NCI-H1092 (cell line): ENCODE measurements at regions not wholly inside any gene's neighbourhood (a gene's known extent, or its start where the extent isn't known, plus 50 kb on each side); places are given as distances from the start of the nearest gene placed in this dataset.

Source experiments
- DNase-seq: peaks from one replicate; lab custom pipeline; 2025; lab: John Stamatoyannopoulos, UW

GRCh38 chr3:182067423-182067822 lies 355.7 kb downstream of the SOX2 start:
- no peak for DNase-seq

GRCh38 chr3:182078316-182078715 lies 366.6 kb downstream of the SOX2 start:
- DNase-seq = no peak

DNA sequence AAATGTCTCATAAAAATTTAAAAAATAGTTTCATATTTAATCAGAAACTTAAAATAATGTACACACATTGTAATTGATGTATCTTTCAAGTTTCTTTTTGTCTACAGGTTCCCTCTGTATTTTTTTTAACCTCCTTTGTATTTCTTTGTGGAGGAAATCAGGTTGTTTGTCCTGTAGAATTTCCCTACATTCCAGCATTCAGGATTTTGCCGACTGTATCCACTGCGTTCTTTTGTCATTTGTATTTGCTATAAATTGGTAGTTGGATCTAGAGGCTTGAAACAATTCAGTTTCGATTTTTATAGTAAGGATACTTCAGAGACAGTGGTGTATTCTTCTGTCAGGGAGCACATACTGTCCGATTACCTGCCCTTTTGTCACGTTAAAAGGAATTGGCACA lies 367.2 kb downstream of the SOX2 start:
- no peak for DNase-seq

GRCh38 chr3:182081096-182081495 lies 369.4 kb downstream of the SOX2 start:
- no peak for DNase-seq

- DNase-seq = no peak
These were observed 371.4 kb downstream of the SOX2 start for GRCh38 chr3:182083112-182083511.

- DNase-seq = peak; percentile 13
These were observed 381.0 kb downstream of the SOX2 start for GRCh38 chr3:182092662-182093262.

DNA sequence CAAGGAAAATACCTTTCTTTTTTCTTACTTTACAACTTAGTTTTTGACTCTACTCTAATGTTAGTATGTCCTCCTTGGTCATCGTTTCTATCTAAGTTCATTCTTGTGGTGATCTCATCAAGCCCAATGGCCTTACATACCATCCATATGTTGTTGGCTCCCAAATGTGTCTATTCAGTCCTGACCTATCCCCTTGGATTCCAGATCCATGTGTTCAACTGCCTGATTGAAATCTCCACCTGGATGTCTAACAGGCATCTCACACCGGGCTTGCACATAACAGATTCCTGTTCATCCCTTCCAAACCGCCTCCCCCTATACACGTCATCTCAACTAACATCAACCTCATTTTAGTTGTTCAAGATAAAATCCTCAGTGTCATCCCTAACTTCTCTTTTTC lies 382.6 kb downstream of the SOX2 start:
- no peak for DNase-seq

- DNase-seq = no peak
These were observed 393.2 kb downstream of the SOX2 start for GRCh38 chr3:182104881-182105280.

DNA sequence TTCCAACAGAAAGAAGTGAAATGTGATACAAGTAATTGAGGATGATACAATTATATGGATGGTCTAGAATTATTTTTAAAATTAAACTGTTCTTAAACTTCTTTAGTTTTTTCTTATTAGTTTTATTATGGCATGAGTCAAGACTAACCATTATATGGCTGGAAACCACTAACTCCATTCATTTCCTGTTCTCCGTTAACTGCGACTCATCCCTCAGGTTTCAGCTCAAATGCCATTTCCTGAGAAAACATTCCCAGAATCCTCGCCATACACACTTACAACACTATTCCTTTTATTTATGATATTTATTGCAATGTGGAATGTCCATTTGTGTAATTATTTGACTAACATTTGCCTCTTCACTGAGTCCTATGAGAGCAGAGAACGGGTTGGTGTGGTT lies 394.1 kb downstream of the SOX2 start:
- no peak for DNase-seq

DNA sequence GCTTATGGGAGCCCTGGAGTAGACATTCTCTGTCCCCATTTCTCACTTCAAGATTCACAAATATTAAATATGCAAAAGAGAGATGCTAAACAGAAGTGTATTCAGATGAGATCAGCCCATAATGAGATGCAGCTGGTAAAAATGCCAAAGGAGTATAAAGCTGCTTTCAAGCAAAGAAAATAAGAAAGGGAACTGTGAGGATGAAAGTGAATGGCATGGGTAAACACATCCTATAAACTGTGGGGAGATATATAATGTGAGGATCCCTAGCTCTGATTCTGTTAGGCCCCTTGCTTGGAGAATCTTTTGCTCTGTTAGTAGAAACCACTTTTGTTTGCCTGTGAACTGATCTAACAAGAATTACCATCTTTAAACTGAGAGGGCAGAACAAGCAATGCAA lies 396.6 kb downstream of the SOX2 start:
- no peak for DNase-seq

- no peak for DNase-seq
These were observed 400.2 kb downstream of the SOX2 start for GRCh38 chr3:182111967-182112366.

- no peak for DNase-seq
These were observed 403.7 kb downstream of the SOX2 start for GRCh38 chr3:182115328-182116015.

- no peak for DNase-seq
These were observed 404.7 kb downstream of the SOX2 start for GRCh38 chr3:182116386-182116785.

- DNase-seq = no peak
These were observed 405.4 kb downstream of the SOX2 start for GRCh38 chr3:182117131-182117530.

DNA sequence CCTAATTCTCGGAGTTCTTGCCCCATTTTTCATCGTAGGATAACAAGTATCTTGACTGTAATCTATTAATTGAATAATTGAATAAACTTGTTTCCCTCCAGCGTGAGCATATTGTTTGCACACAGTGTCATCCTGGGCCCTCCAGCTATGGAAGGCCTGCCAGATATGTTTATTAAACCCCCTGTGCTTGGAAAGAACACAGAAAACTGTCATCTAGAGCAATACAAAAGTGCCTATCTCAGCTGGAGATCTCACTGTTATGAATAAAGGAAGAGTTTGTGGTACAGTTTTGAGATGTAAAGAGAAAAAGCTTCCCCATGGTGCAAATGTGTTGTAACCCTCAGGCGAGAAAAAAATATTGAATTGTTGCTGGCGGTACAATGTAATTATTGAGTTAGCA lies 405.9 kb downstream of the SOX2 start:
- no peak for DNase-seq

DNA sequence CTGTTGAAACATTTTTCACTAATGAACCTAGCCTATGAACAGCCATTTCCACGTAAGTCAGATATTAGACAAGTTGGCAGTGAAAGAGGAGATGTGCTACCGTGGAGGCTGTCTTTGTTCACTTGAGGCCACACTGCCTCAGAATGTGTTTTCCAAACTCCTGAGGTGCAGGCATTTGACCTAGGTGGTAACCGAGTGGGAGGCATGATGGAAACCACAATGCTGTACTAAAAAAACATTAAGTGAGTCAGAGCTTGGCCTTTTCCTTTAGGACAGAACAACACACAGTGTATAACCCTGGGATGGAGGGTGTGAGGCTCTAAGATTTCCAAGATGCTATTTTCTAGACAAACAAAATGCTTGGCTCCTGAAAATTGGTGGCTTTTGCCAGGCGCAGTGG lies 406.3 kb downstream of the SOX2 start:
- DNase-seq = no peak

DNA sequence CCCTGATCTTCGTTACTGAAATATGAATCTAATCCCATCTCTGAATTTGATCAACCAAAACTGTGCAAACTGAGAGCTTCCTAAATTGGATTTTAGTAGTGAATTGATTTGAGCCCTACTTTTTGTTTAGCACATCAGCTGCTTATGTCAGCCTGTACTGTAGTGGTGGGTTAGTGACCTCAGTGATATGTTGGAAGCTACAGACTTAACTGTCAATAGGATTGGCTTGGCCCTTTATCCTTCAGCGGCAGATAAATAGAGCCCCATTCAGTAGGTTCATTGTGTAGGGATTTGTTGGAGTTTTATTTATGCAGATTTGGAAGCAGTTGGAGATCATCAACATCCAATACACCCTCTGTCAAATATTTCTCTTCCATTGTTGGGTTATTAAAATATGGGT lies 409.7 kb downstream of the SOX2 start:
- DNase-seq = no peak

GRCh38 chr3:182122779-182123178 lies 411.1 kb downstream of the SOX2 start:
- no peak for DNase-seq

- no peak for DNase-seq
These were observed 412.5 kb downstream of the SOX2 start for GRCh38 chr3:182124187-182124586.

DNA sequence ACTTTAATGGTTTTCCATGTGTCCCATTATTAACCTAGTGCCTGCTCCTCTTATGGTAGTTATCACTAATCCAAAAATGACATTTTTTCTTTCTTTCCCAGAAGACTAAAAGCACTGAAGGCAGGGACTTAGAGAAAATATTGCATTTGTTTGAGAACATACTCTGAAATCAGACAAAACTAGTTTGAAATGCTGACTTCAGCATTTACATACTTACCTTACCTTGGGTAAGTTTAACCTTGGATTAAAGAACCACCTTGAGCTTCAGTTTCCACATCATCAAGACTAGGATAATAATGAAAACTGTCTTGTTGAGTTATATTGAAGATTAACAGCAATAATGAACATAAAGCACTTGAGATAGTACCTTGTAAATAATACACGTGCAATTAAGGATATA lies 413.0 kb downstream of the SOX2 start:
- no peak for DNase-seq

DNA sequence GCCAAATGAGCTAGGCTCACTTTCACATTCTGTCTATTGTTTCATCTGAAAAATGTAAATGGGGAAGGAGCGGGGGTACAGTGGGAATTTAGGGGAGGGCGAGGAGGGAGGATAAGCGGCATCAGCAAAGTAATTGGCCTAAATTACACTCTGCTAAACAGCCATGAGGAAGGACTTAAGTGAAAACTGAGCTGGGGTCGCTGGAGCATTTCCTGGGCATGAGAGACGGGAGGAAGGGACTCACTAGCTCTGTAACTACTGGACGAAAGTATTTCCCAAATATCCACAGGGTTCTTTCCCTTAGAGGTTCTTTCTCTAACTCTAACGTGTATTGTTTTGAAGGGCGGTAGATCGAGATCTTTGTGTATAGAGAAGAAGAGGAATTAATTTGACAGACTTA lies 418.0 kb downstream of the SOX2 start:
- DNase-seq = no peak

DNA sequence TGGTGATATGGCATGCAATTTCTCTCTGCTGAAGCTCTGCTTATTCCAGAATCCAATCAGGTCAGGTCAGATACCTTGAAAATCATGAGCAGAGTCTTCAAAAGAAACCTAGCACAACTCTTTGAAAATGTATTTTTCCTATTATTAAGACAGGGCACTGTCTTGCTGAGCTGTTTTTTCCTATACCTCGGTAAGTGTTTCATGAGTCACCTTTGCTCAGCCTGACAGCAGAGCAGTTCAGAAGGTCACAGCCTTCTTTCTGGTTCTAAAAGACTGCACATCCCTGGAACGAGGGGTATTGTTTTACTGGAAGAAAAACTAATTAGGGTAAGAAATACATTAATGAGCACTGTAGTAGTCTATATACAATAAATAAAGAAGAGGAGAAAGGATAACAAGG lies 422.0 kb downstream of the SOX2 start:
- no peak for DNase-seq

DNA sequence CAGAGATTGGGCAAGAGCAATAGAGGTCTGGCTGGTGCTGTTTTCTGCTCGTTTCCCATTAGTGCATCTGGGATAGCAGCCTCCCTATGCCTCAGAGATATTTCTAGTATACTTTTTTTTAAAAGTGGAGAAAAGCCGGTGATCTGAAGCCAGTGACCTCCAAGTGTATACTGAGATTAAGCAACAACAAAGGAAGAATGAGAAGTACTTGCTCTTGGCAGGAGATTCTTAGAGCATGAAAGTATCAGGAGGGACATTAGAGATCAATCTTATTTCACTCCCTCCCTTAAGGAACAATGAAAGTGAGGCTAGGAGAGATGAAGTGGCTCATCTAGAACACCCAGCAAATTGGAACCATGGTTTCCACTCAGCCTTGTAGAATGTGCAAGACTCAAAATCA lies 423.3 kb downstream of the SOX2 start:
- DNase-seq = no peak
